Activated CD8-positive, alpha-beta memory T cell treated with anti-CD3 and anti-CD28 coated beads, Interleukin-2, amount 10 ng/mL, durations not matched to agents 7 days and 5 days (primary cell): ENCODE measurements at regions not wholly inside any gene's neighbourhood (a gene's known extent, or its start where the extent isn't known, plus 50 kb on each side); places are given as distances from the start of the nearest gene placed in this dataset.
"Not testable (repeated sequence)": the region's sequence is repeated elsewhere in the genome, so short reads cannot be mapped to it uniquely, and the experiment has no call there.

Experiments
- ATAC-seq: fragments of 150-1000 bp; cut with Tn5 transposase; one replicate; pipeline ENCODE4 v1.10.0; 2021; ENCODE audit warnings: moderate library complexity
- CTCF ChIA-PET: fragments of 350-600 bp; sonication (Branson Sonifier 250); formaldehyde crosslinking; loops from one replicate; lab custom pipeline; 2021; ENCODE audit warnings: antibody characterized with exemption; lab: Charles Lee
- DNase-seq: peaks from one replicate; pipeline ENCODE4 v3.0.0-alpha.2; 2020
- H3K27ac Mint-ChIP-seq: one replicate; pipeline ENCODE4 v1.8.0; 2021; ENCODE audit warnings: mild to moderate bottlenecking, mixed read lengths
- H3K27me3 Mint-ChIP-seq: one replicate; pipeline ENCODE4 v1.8.0; 2021; ENCODE audit warnings: mixed read lengths
- H3K36me3 Mint-ChIP-seq: one replicate; pipeline ENCODE4 v1.8.0; 2021; ENCODE audit warnings: mild to moderate bottlenecking, mixed read lengths
- H3K4me1 Mint-ChIP-seq: one replicate; pipeline ENCODE4 v1.8.0; 2021; ENCODE audit warnings: mixed read lengths
- H3K4me3 Mint-ChIP-seq: one replicate; pipeline ENCODE4 v1.8.0; 2021; ENCODE audit warnings: mild to moderate bottlenecking, moderate library complexity, mixed read lengths
- H3K9me3 Mint-ChIP-seq: one replicate; pipeline ENCODE4 v1.8.0; 2022; ENCODE audit warnings: low read depth, mixed read lengths

DNA sequence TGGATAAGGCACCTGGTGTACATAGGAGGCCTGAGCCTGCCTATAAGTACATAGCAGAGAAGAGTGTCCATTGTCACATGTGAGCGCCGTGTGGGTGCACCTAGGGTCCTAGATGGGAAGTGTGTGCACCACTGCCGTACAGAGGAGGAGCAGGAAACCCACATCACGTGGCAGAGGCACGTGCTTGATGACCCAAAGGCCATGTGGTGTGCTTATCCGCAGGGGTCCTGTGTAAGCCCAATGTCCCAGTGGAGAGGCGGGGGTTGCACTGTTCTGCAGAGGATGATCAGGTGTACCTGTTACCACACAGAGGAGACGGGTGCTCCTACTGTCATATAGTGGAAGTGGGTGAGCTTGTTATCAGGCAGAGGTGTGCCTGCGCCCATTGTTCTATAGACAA lies 354.1 kb upstream of the IRX2 start:
- DNase-seq, result no peak
- no peak overlapping the region for H3K27ac Mint-ChIP-seq
- no peak for ATAC-seq
- CTCF ChIA-PET, result no interaction called here
- H3K4me1 Mint-ChIP-seq, result no peaks in the 10 kb centered on the region
- no peaks in the 10 kb centered on the region for H3K9me3 Mint-ChIP-seq
- peaks cover 1% of the 10 kb centered on the region for H3K36me3 Mint-ChIP-seq
- no peak overlapping the region for H3K4me3 Mint-ChIP-seq
- peaks cover 20% of the 10 kb centered on the region for H3K27me3 Mint-ChIP-seq

DNA sequence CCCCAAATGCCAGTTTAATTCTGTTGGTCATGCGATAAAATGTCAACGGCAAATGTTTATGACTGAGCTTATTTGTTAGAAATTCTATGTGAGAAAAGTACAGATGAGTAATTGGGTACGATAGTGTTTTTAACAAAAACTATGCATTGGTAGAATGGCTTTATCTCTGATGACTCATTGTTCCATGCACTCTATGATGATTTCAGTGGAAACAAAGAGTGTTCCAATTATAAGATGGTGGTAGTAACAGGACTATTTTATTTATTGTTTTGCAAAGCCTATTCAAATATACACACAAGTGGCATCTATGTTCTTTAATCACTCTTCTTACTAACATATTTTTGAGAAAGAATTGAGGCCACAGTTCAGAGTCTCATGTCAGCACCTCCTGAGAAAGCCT lies 353.7 kb upstream of the IRX2 start:
- Mint-ChIP-seq H3K36me3 (peaks cover 1% of the 10 kb centered on the region), H3K4me1 (no peaks in the 10 kb centered on the region), H3K9me3 (no peaks in the 10 kb centered on the region), H3K27me3 (peaks cover 20% of the 10 kb centered on the region), H3K27ac (no peak overlapping the region), H3K4me3 (no peak overlapping the region)
- ATAC-seq (no peak), DNase-seq (no peak)
- CTCF ChIA-PET, result no interaction called here

DNA sequence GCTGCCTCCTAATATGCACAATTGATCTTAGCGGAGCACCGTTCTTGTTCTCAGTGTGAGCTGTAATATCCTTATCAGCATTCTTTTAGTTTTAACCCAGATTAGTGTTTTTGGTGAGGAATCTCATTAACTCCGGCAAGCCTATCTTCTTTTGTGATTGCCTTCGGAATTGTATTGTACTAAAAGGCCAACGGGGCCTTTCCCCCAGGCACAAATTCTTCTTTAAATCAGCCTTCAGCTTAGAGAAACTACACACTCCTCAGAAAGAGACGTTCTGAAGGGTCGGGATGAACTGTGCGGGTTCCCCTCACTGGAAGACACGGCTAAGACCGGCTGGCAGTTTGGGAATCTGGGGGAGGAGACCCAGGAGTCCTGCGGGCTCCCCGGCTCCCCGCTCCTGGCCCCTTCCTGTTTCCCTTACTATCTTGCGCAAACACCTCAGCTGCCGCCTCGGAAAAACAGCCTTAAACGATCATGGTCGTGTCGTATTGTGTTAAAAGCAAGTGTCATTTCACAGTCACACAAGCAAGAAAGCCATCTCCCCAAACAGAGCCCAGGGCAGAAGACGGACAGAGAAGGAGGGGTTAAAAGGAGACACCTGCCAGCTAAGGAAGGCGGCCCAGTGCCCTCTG lies 353.1 kb upstream of the IRX2 start:
- H3K4me3 Mint-ChIP-seq, result no peak overlapping the region
- ATAC-seq (no peak), DNase-seq (no peak)
- CTCF ChIA-PET, result no interaction called here
- H3K9me3 Mint-ChIP-seq, result no peaks in the 10 kb centered on the region
- no peak overlapping the region for H3K27ac Mint-ChIP-seq
- peaks cover 1% of the 10 kb centered on the region for H3K36me3 Mint-ChIP-seq
- peaks cover 20% of the 10 kb centered on the region for H3K27me3 Mint-ChIP-seq
- no peaks in the 10 kb centered on the region for H3K4me1 Mint-ChIP-seq

DNA sequence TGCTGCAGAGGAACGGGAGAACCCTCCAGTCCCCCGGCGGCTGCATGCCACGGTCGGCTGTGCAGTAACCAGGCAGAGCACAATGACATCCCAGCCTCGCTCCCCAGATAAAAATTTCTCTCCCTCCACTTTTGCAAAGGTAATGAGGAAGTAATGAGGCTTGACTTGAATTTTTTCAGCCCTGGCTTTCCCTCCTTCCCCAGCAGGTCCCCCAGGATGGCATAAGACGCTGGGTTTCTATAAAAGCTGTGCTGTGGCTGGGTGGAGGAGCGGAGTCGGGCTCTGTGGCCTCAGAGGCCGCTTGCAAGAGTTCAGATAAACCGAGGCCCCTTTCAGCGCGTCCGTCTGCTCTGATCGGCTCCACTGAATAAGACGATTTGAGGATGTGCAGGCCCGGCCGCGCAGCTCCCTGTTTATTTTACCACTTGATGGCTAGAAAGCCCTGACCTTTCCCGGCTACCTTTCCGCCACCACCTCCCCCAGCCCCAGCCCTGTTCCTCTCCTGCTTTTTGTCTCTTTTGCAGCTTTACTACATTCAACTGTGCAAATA lies 351.9 kb upstream of the IRX2 start:
- Mint-ChIP-seq H3K27me3 (peaks cover 20% of the 10 kb centered on the region), H3K4me1 (no peaks in the 10 kb centered on the region), H3K4me3 (no peak overlapping the region), H3K36me3 (peaks cover 1% of the 10 kb centered on the region), H3K27ac (no peak overlapping the region), H3K9me3 (no peaks in the 10 kb centered on the region)
- ATAC-seq (no peak), DNase-seq (no peak)
- CTCF ChIA-PET, result no interaction called here

DNA sequence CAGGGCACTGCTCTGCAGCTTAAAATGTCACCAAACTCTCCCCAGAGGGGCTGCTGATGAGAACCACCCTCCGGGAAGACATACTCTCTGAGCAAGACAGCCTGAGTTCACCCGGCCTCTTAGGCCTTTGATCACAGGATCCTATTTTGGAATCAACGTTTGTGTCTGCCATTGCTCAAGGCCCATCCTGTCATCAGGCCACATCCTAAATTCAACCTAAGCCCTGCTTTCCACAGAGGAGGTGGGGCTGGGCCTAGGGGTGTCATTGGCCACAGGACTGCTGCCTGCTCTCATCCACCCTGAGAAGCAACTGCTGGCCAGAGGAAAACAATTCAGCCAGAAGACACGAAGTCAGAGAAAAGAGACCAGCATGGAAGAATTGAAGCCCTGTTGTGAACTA lies 351.1 kb upstream of the IRX2 start:
- CTCF ChIA-PET, result no interaction called here
- H3K27me3 Mint-ChIP-seq, result peaks cover 20% of the 10 kb centered on the region
- no peak overlapping the region for H3K4me3 Mint-ChIP-seq
- H3K4me1 Mint-ChIP-seq, result no peaks in the 10 kb centered on the region
- ATAC-seq (no peak), DNase-seq (no peak)
- H3K27ac Mint-ChIP-seq, result no peak overlapping the region
- H3K36me3 Mint-ChIP-seq, result peaks cover 1% of the 10 kb centered on the region
- H3K9me3 Mint-ChIP-seq, result no peaks in the 10 kb centered on the region

DNA sequence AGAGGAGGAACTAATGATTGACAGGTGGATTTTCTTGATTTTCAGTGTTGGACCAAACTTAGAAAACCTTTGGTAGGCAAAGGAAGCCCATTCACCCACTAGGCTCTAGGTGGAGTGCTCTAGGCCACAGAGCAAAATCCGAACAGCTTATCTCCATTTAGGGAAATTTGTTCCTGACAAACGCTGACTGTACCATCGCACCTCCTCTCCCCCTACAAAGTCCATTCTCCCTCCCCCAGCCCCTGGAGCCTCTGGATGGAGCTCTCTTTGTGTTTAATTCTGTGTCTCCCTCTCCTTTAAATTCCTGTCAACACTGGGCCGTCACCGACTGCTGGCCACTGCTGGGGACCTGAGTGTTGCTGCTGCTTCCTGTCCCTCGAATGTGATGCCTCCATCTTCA lies 350.1 kb upstream of the IRX2 start:
- Mint-ChIP-seq H3K36me3 (no peaks in the 10 kb centered on the region), H3K27ac (no peak overlapping the region), H3K4me3 (no peak overlapping the region), H3K27me3 (peaks cover 20% of the 10 kb centered on the region), H3K9me3 (no peaks in the 10 kb centered on the region), H3K4me1 (no peaks in the 10 kb centered on the region)
- CTCF ChIA-PET, result no interaction called here
- no peak for ATAC-seq
- DNase-seq, result no peak

DNA sequence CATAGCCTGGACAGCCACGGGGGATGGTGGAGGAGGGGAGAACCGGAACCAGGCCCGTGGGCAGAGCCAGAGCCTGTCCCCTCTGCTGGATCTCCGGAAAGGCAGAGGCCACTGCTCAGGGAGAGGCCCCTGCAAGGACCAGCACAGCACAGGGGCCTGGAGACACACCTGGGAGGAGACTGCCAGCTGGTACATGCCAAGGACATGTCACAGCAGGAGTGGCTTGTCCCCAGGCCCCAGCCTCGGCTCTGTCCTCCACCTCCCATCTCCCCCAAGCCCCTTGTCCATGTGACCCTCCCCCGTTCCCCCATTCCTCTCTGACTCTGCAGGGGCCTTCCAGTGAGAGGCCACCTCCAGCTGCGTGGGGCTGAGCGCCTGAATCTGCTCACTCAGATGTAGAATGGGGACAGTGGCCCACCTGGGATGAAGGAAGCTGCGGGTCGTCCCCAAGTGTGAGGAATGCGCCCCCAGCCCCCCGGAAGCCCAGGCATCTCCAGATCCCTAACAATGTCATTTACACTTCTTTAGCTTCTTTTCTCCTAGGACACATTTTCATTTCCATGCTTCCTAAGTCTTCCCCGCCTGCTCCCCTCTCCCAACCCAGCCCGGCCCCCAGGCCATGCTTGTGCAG lies 349.6 kb upstream of the IRX2 start:
- Mint-ChIP-seq H3K36me3 (no peaks in the 10 kb centered on the region), H3K9me3 (no peaks in the 10 kb centered on the region), H3K27me3 (peaks cover 20% of the 10 kb centered on the region), H3K27ac (no peak overlapping the region), H3K4me3 (no peak overlapping the region), H3K4me1 (no peaks in the 10 kb centered on the region)
- CTCF ChIA-PET, result no interaction called here
- DNase-seq (no peak), ATAC-seq (no peak)

DNA sequence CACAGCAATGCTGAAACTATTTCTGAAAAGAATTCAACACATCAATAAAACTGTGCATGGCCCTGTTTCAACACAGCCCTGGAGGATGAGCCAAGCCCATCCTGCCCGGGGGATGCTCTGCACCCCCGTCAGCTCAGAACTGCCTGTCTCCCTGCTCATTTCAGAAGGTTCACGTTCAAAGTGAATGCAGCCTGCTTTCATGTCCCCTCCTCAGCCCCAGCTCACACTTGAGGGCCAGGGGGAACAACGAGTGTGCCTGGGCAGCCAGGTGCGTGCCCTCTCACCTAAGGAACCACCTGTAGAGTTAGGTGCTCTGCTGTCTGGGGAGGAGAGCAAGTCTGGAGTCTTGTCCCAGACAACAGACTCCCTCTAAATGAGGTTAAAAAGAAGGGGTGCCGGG lies 348.5 kb upstream of the IRX2 start:
- CTCF ChIA-PET, result no interaction called here
- H3K4me3 Mint-ChIP-seq, result no peak overlapping the region
- no peak for ATAC-seq
- no peaks in the 10 kb centered on the region for H3K4me1 Mint-ChIP-seq
- H3K36me3 Mint-ChIP-seq, result no peaks in the 10 kb centered on the region
- no peak for DNase-seq
- no peak overlapping the region for H3K27ac Mint-ChIP-seq
- peaks cover 20% of the 10 kb centered on the region for H3K27me3 Mint-ChIP-seq
- peaks cover 3% of the 10 kb centered on the region for H3K9me3 Mint-ChIP-seq

DNA sequence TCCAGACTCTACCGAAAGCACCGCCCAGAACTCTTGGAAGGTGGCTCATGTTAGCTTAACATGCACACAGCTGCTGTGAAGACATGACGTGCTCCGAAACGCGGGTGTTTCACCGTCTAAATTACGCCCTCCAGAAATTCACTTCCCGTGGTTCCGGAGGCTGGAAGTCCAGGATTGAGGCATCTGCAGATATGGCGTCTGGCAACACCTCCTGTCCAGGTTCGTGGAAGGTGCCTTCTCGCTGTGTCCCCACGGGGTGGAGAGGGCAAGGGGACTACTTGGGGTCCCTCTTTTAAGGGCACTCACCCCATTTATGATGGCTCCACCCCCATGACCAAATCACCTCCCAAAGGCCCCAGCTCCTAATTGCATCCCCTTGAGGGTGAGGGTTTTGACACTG lies 348.0 kb upstream of the IRX2 start:
- no peak for ATAC-seq
- no peak for DNase-seq
- Mint-ChIP-seq H3K27ac (no peak overlapping the region), H3K4me1 (no peaks in the 10 kb centered on the region), H3K27me3 (peaks cover 17% of the 10 kb centered on the region), H3K36me3 (no peaks in the 10 kb centered on the region), H3K9me3 (peaks cover 5% of the 10 kb centered on the region), H3K4me3 (no peak overlapping the region)
- CTCF ChIA-PET, result interaction anchor here (0.8 kb wide), 1 partner anchor 796 kb away, joined by 3 read pairs; no protein-coding TSS in a partner anchor

DNA sequence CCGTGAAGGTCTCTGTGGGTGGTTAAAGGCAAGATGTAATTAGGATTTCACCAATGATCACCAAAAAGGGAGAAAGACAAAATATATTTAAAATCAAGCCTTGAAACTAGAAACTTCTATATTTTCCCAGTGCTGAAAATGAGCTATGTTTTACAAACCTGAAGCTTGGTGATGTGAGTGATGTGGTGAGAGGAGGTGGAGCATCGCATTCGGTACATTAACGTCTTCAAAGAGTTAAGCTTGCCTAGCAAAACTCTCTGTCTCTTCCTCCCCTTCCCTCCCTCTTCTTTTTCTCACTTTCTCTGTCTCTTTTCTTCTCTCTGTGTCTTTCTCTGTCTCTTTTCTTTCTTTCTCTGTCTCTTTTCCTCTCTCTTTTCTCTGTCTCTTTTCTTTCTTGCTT lies 347.3 kb upstream of the IRX2 start:
- no peak for DNase-seq
- CTCF ChIA-PET, result interaction anchor here (0.8 kb wide), 1 partner anchor 797 kb away, joined by 3 read pairs; no protein-coding TSS in a partner anchor
- no peak overlapping the region for H3K4me3 Mint-ChIP-seq
- no peak overlapping the region for H3K27ac Mint-ChIP-seq
- no peaks in the 10 kb centered on the region for H3K36me3 Mint-ChIP-seq
- peaks cover 11% of the 10 kb centered on the region for H3K27me3 Mint-ChIP-seq
- no peaks in the 10 kb centered on the region for H3K4me1 Mint-ChIP-seq
- ATAC-seq, result no peak
- H3K9me3 Mint-ChIP-seq, result peaks cover 8% of the 10 kb centered on the region

DNA sequence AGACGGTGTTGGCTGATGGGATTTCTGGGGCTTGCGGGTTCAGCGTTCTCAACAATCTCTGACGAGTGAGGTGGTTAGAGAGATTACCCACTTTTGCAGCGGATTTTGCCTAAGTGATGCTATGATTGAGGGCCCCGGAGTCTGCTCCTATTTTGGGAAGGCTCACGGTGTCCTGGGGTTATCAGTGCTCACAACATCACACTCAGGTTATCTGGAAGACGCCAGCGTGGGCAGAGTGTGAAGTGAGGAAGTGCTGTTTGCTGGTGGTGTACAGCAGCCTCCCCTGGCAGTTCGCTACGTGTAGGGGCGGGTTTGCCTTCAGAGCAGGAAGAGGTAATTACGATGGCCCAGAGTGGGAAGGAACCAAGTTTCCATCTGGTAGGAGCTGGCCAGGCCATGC lies 341.2 kb upstream of the IRX2 start:
- DNase-seq (no peak), ATAC-seq (no peak)
- CTCF ChIA-PET, result no interaction called here
- Mint-ChIP-seq H3K4me3 (no peak overlapping the region), H3K27me3 (no peaks in the 10 kb centered on the region), H3K4me1 (no peaks in the 10 kb centered on the region), H3K36me3 (no peaks in the 10 kb centered on the region), H3K27ac (no peak overlapping the region), H3K9me3 (peaks cover 15% of the 10 kb centered on the region)

DNA sequence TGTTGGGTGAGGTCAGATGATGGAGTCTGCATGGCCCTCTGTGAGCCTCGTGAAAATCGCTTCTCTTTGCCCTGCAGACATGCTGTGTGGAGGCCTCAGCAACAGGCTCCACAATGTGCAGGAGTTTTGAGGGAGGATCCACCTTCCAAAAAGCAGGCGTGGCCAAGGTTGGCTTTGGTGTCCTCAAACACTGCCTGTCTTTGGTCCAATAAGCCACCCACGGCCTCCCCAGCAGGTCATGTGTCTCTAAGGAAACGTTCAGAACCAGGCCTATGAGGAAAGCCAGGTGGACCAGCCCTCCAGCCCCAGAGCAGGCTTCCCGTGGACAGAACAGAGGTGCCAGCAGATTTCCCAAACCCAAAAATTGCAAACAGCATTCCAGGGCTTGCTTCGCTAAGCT lies 340.7 kb upstream of the IRX2 start:
- Mint-ChIP-seq H3K4me1 (no peaks in the 10 kb centered on the region), H3K27ac (no peak overlapping the region), H3K36me3 (no peaks in the 10 kb centered on the region), H3K27me3 (no peaks in the 10 kb centered on the region), H3K9me3 (peaks cover 15% of the 10 kb centered on the region), H3K4me3 (no peak overlapping the region)
- CTCF ChIA-PET, result no interaction called here
- ATAC-seq, result no peak
- no peak for DNase-seq

DNA sequence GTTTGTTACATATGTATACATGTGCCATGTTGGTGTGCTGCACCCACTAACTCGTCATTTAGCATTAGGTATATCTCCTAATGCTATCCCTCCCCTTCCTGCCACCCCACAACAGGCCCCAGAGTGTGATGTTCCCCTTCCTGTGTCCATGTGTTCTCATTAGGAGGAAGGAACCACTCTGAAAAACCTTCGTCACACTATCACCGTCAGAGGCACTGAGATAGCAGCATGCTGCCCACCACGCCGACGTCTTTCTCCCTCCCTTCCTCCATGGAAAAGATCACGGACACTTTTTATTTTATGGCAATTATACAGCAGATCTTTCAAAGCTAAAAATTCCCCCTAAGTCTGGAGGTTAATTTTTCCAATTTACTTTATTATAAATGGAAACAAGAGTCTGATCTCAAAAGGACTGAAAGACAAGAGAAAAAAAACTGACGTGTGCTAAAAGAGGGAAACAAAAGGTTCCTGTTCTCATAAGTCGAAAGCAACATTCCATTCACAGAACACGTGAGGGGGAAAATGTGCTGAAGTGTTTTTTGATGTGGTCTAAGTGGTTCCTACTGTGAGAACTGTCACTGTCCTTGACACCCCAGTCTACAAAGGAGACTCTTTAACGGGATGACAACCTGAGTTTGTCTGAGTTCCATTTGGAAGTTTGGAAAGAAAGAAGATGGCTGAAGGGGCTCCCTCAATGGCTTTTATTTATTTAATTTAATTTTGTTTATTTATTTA lies 339.7 kb upstream of the IRX2 start:
- ATAC-seq (no peak), DNase-seq (no peak)
- Mint-ChIP-seq H3K27me3 (no peaks in the 10 kb centered on the region), H3K9me3 (peaks cover 15% of the 10 kb centered on the region), H3K36me3 (no peaks in the 10 kb centered on the region), H3K4me3 (no peak overlapping the region), H3K27ac (no peak overlapping the region), H3K4me1 (no peaks in the 10 kb centered on the region)
- CTCF ChIA-PET, result no interaction called here

DNA sequence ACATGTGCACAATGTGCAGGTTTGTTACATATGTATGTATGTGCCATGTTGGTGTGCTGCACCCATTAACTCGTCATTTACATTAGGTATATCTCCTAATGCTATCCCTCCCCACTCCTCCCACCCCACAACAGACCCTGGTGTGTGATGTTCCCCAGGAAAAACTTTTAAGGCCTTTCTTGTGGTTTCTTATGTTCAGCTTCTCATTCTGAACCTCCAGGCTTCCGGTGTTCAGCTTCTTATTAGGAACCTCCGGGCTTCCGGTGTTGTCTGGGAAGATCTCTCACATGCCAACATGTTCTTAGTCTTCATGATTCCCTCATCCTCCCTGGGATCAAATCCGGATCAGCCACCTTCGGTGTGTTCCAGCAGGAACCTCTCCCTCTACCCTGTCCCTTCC lies 338.8 kb upstream of the IRX2 start:
- ATAC-seq, H3K36me3 Mint-ChIP-seq, H3K4me1 Mint-ChIP-seq, H3K27me3 Mint-ChIP-seq, DNase-seq, H3K27ac Mint-ChIP-seq, H3K4me3 Mint-ChIP-seq, CTCF ChIA-PET: not testable (repeated sequence)
- H3K9me3 Mint-ChIP-seq, result peaks cover 12% of the 10 kb centered on the region
